K562 (cell line): ENCODE measurements at regions not wholly inside any gene's neighbourhood (a gene's known extent, or its start where the extent isn't known, plus 50 kb on each side); places are given as distances from the start of the nearest gene placed in this dataset.

Source experiments
- CREB5 ChIP-seq: fragments of 250-450 bp; sonication (Bioruptor Pico); IDR thresholded peaks from 2 replicates; pipeline ENCODE4 v1.5.0; 2020; ENCODE audit warnings: mild to moderate bottlenecking
- DEAF1 ChIP-seq: fragments of 450-650 bp; formaldehyde crosslinking; IDR thresholded peaks from 2 replicates; pipeline ENCODE4 v1.4.0; 2020; ENCODE audit warnings: mild to moderate bottlenecking, moderate library complexity
- DPF2 ChIP-seq: fragments of 450-650 bp; IDR thresholded peaks from 2 replicates; pipeline ENCODE4 v1.6.1; 2016
- ESRRA ChIP-seq: fragments of 450-650 bp; IDR thresholded peaks from 2 replicates; pipeline ENCODE4 v1.6.1; 2014; ENCODE audit warnings: low read depth, mild to moderate bottlenecking, moderate library complexity, borderline replicate concordance
- FOXK2 ChIP-seq, 2 experiments: fragments of 450-650 bp; IDR thresholded peaks in 1 of 2; conservative IDR thresholded peaks in 1 of 2; 2 replicates each; pipeline ENCODE4 v1.6.1; 2016; ENCODE audit warnings: low read depth in 2 of 2, mild to moderate bottlenecking in 1 of 2
- GABPB1 ChIP-seq: sonication (generic); formaldehyde crosslinking; IDR thresholded peaks from 2 replicates; pipeline ENCODE4 v1.8.0; 2022; ENCODE audit warnings: mild to moderate bottlenecking, missing genetic modification reagents
- HDAC6 ChIP-seq: IDR thresholded peaks from 2 replicates; pipeline ENCODE4 v1.6.1; 2012; ENCODE audit warnings: low read depth, mild to moderate bottlenecking, control low read depth, inconsistent platforms, low read length, moderate library complexity
- MLX ChIP-seq, 2 experiments: fragments of 450-650 bp in 1 of 2; sonication (generic) in 1 of 2; formaldehyde crosslinking; conservative IDR thresholded peaks; 2 replicates each; pipeline versions ENCODE4 v1.4.0 to v1.8.1; 2020 to 2022; ENCODE audit warnings: mild to moderate bottlenecking in 1 of 2, missing genetic modification reagents in 1 of 2
- MNT ChIP-seq, 2 experiments: fragments of 450-650 bp; conservative IDR thresholded peaks; 2 replicates each; pipeline ENCODE4 v1.6.1; 2017; ENCODE audit warnings: mild to moderate bottlenecking in 2 of 2, moderate library complexity in 2 of 2
- MYC ChIP-seq, 2 experiments: fragments of 250-450 bp in 1 of 2; sonication (Bioruptor Pico) in 1 of 2; IDR thresholded peaks; 2 replicates each; pipeline versions ENCODE4 v1.5.1 to v1.6.1; 2012 to 2021; ENCODE audit warnings: low read depth in 2 of 2, borderline replicate concordance in 1 of 2, improper control_type of control experiment in 1 of 2, low read length in 1 of 2, mild to moderate bottlenecking in 1 of 2, moderate library complexity in 1 of 2
- RCOR1 ChIP-seq, 2 experiments: IDR thresholded peaks; 2 replicates each; pipeline ENCODE4 v1.6.1; 2012; ENCODE audit warnings: low read depth in 2 of 2, low read length in 2 of 2, borderline replicate concordance in 1 of 2, improper control_type of control experiment in 1 of 2
- SAFB2 ChIP-seq: fragments of 200-400 bp; formaldehyde crosslinking; IDR thresholded peaks from 2 replicates; pipeline ENCODE4 v1.6.1; 2018; ENCODE audit warnings: borderline replicate concordance, low read length, low read depth, moderate library complexity; ENCODE audit not compliant: severe bottlenecking
- SOX6 ChIP-seq: fragments of 450-650 bp; IDR thresholded peaks from 2 replicates; pipeline ENCODE4 v1.6.1; 2014; ENCODE audit warnings: mild to moderate bottlenecking
- TFAP4 ChIP-seq: sonication (generic); formaldehyde crosslinking; IDR thresholded peaks from 2 replicates; pipeline ENCODE4 v1.8.0; 2022; ENCODE audit warnings: missing genetic modification reagents, mild to moderate bottlenecking, moderate library complexity, borderline replicate concordance
- ZNF121 ChIP-seq: sonication (generic); formaldehyde crosslinking; conservative IDR thresholded peaks from 2 replicates; pipeline ENCODE4 v1.8.0; 2022; ENCODE audit warnings: missing genetic modification reagents
- ZNF311 ChIP-seq: fragments of 250-450 bp; sonication (Bioruptor Pico); IDR thresholded peaks from 2 replicates; pipeline ENCODE4 v1.4.0; 2020; ENCODE audit warnings: mild to moderate bottlenecking, moderate library complexity

GRCh38 chr3:177345049-177345972 is 148.0 kb upstream of the TBL1XR1 start (continued):
- no peak for TF ChIP-seq MLX (CRISPR knock-in tag; conservative IDR thresholded peaks at IDR 0.05)
- TF ChIP-seq HDAC6: no peak
- peak; percentile 94 for TF ChIP-seq DPF2
- TF ChIP-seq RCOR1 (IDR thresholded peaks at IDR 0.05; ENCODE audit: borderline replicate concordance in 1 of 2, low read depth in 2 of 2, low read length in 2 of 2): peak in 1 of 2 experiments; percentile 80; a peak in 1 of 4 replicates
- TF ChIP-seq ZNF311 (CRISPR knock-in tag): no peak; the same call in 1 of the 2 replicates
- TF ChIP-seq ZNF121 (CRISPR knock-in tag): no peak
- no peak; the same call in 1 of the 2 replicates for TF ChIP-seq TFAP4 (CRISPR knock-in tag)
- TF ChIP-seq CREB5 (CRISPR knock-in tag): no peak
- no peak; the same call in 1 of the 2 replicates for TF ChIP-seq GABPB1
- TF ChIP-seq DEAF1 (CRISPR knock-in tag): no peak
- TF ChIP-seq ESRRA: no peak; the same call in 1 of the 2 replicates
- TF ChIP-seq SOX6: peak; percentile 82; the same call in 1 of the 2 replicates
- peak; percentile 74 to 77; a peak in 3 of 4 replicates for TF ChIP-seq FOXK2 (conservative IDR thresholded peaks at IDR 0.05 in 1 of 2, IDR thresholded peaks at IDR 0.05 in 1 of 2; ENCODE audit: low read depth in 2 of 2)
- peak in 1 of 2 experiments; percentile 64; a peak in 2 of 4 replicates for TF ChIP-seq MNT (conservative IDR thresholded peaks at IDR 0.05)
- no peak for TF ChIP-seq SAFB2
- no peak; the same call in 1 of the 2 replicates for TF ChIP-seq MYC (IDR thresholded peaks at IDR 0.05; ENCODE audit: low read depth, low read length)
- no peak for TF ChIP-seq MYC (CRISPR knock-in tag; IDR thresholded peaks at IDR 0.05; ENCODE audit: borderline replicate concordance, low read depth)
